Spleen (tissue), 7 donors: ENCODE measurements at regions not wholly inside any gene's neighbourhood (a gene's known extent, or its start where the extent isn't known, plus 50 kb on each side); places are given as distances from the start of the nearest gene placed in this dataset.

Experiments
- CTCF ChIP-seq, 11 experiments: fragments of 200-600 bp in 7 of 11; fragments of 450-650 bp in 4 of 11; sonication (generic) in 4 of 11; IDR thresholded peaks in 8 of 11; conservative IDR thresholded peaks in 3 of 11; 1 replicate in 7 of 11; 2 replicates in 4 of 11; pipeline versions ENCODE4 v1.4.0 to v1.8.0; 2016 to 2021; ENCODE audit warnings: antibody characterized with exemption in 11 of 11, inconsistent platforms in 4 of 11, mild to moderate bottlenecking in 1 of 11
- POLR2A ChIP-seq, 3 donors: fragments of 450-650 bp; IDR thresholded peaks; one replicate each; pipeline ENCODE4 v1.5.1; 2017; ENCODE audit warnings: antibody characterized with exemption in 3 of 3, mild to moderate bottlenecking in 1 of 3
- donor health status: DM: no; HTN: no; CAD: no; lungs with moderate emphysema.
- donor health status: DM: no; HTN: no; CAD: no.
- donor health status: DM: no; HTN: no; CAD: no.

- TF ChIP-seq CTCF (IDR thresholded peaks at IDR 0.05 in 8 of 11, conservative IDR thresholded peaks at IDR 0.05 in 3 of 11) (no peak), POLR2A (IDR thresholded peaks at IDR 0.05) (no peak)
These were observed 666.3 kb downstream of the CCSER2 start for GRCh38 chr10:84994722-84995121.
